Kidney capillary endothelial cell (primary cell): ENCODE measurements at regions not wholly inside any gene's neighbourhood (a gene's known extent, or its start where the extent isn't known, plus 50 kb on each side); places are given as distances from the start of the nearest gene placed in this dataset.

Experiments
- DNase-seq: peaks from one replicate; pipeline ENCODE4 v3.0.0-alpha.2; 2018; ENCODE audit warnings: low spot score

GRCh38 chr21:43274022-43274945 is 105.5 kb downstream of the CRYAA start:
- no peak for DNase-seq

- DNase-seq = no peak
These were observed 104.9 kb downstream of the CRYAA start for GRCh38 chr21:43273708-43274021.

- DNase-seq = no peak
These were observed 104.4 kb downstream of the CRYAA start for GRCh38 chr21:43273016-43273707.

GRCh38 chr21:43272591-43272990 is 103.8 kb downstream of the CRYAA start:
- no peak for DNase-seq

GRCh38 chr21:43271452-43272020 is 102.7 kb downstream of the CRYAA start:
- no peak for DNase-seq

GRCh38 chr21:43270800-43271301 is 102.0 kb downstream of the CRYAA start:
- no peak for DNase-seq

- DNase-seq = no peak
These were observed 101.3 kb downstream of the CRYAA start for GRCh38 chr21:43269957-43270705.

- DNase-seq = no peak
These were observed 100.6 kb downstream of the CRYAA start for GRCh38 chr21:43269440-43269839.

- DNase-seq = no peak
These were observed 100.0 kb downstream of the CRYAA start for GRCh38 chr21:43268804-43269186.

GRCh38 chr21:43268086-43268803 is 99.4 kb downstream of the CRYAA start:
- DNase-seq = no peak

- DNase-seq = no peak
These were observed 98.7 kb downstream of the CRYAA start for GRCh38 chr21:43267391-43268085.

GRCh38 chr21:43266534-43266933 is 97.7 kb downstream of the CRYAA start:
- DNase-seq = no peak

GRCh38 chr21:43262427-43262826 is 93.6 kb downstream of the CRYAA start:
- DNase-seq = no peak
